ENCODE measurements at regions not wholly inside any gene's neighbourhood (a gene's known extent, or its start where the extent isn't known, plus 50 kb on each side); places are given as distances from the start of the nearest gene placed in this dataset.

DNA sequence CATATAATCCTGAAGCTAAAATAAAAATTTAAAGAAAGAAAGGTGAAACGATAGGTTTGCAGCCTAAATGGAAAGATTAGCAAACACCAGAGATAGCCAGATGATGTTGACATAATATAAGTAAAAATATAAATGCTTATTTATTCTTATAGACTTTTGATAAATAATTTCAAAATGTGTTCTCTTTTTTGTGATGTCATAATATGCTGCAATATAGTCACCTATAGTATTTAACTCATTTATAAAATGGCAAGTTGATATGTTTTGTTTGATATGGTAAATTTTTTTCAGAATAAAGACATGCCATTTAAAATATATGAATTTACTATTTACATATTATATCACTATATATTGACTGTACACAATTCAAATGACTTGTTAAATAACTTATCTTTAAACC is 813.4 kb downstream of the LRFN5 start:
- Histone ChIP-seq H3K27ac (no peak overlapping the region), H3K27me3 (replicated peaks) (no peaks in the 10 kb centered on the region), H3K4me3 (ENCODE audit: low read depth, low read length) (no peak overlapping the region), H3K36me3 (replicated peaks) (no peaks in the 10 kb centered on the region)
- TF ChIP-seq, protein P1, sequence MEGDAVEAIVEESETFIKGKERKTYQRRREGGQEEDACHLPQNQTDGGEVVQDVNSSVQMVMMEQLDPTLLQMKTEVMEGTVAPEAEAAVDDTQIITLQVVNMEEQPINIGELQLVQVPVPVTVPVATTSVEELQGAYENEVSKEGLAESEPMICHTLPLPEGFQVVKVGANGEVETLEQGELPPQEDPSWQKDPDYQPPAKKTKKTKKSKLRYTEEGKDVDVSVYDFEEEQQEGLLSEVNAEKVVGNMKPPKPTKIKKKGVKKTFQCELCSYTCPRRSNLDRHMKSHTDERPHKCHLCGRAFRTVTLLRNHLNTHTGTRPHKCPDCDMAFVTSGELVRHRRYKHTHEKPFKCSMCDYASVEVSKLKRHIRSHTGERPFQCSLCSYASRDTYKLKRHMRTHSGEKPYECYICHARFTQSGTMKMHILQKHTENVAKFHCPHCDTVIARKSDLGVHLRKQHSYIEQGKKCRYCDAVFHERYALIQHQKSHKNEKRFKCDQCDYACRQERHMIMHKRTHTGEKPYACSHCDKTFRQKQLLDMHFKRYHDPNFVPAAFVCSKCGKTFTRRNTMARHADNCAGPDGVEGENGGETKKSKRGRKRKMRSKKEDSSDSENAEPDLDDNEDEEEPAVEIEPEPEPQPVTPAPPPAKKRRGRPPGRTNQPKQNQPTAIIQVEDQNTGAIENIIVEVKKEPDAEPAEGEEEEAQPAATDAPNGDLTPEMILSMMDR (IDR thresholded peaks at IDR 0.05; ENCODE audit: low read depth, low read length, missing control alignments): no peak
- in situ Hi-C loops (cut with HindIII; ENCODE audit: low pct_ligation_motif_present, low sequenced_read_pairs): no loop called here
- no peak for DNase-seq

DNA sequence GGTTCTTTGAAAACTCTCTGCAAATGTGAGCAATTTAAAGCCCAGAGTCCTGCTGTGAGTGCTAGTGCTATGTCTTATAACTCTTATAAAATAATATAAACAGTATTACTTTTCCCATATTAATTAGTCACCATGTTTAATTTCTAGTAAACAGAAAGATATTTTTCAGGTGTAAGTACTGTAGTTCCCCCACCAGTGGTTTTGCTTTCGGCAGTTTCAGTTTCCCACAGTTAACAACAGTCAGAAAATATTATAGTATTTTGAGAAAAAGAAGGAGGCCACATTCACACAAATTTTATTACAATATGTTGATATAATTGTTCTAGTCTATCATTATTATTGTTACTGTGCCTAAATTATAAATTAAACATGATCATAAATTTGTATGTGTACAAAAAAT is 800.5 kb downstream of the LRFN5 start:
- Histone ChIP-seq H3K27ac (no peak overlapping the region), H3K36me3 (replicated peaks) (no peaks in the 10 kb centered on the region), H3K27me3 (replicated peaks) (no peaks in the 10 kb centered on the region), H3K4me3 (ENCODE audit: low read depth, low read length) (no peak overlapping the region)
- TF ChIP-seq, protein P1 (IDR thresholded peaks at IDR 0.05; ENCODE audit: low read depth, low read length, missing control alignments): no peak
- in situ Hi-C loops (cut with HindIII; ENCODE audit: low pct_ligation_motif_present, low sequenced_read_pairs): no loop called here
- no peak for DNase-seq

DNA sequence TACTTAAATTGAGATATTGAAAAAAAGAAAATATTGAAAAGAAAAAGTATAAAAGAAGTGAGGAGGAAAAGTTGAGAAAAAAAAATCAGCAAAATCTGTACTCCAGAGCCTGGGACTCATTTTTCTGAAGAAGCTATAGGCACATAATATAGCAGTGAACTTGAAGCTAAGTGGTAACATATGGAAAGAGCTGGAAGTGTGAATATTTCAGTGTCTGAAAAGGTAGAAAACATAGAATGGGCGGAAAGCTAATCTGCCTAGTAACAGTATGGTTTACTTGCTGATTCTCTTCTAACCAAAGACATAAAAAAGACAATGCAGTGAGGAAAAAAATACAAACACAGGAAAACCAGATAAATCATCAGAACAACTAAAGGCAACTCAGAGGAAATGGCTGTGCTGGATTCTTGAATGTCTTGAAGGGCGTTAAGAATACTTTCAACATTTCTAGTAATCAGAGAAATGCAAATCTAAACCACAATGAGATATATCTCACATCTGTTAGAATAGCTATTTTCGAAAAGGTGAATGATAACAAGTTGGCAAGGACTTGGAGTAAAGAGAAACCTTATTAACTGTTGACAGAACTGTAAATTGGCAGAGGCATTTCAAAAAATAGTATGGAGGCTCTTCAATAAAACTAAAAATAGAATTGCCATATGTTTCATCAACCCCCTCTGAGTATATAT is 784.6 kb downstream of the LRFN5 start:
- in situ Hi-C loops (cut with HindIII; ENCODE audit: low pct_ligation_motif_present, low sequenced_read_pairs): no loop called here
- no peak for DNase-seq
- H3K36me3 ChIP-seq (replicated peaks): no peaks in the 10 kb centered on the region

DNA sequence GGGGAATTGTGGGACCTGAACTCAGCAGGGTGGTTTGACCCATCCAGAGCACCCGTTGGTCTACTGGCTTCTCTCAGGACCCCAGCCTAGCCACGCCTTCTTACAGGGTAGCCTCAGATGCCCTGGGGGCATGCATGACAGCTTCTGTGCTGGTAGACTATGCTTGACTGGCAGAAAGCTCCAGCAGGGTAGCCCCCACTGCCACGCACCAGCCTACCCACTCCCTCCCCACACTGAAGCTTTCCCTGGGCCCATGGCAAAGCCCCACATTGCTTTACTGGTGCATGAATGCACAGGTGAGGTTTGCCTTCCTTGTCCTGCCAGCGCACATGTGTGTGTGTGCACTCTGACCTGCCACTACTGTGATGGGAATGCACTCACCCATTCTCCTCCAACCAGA is 772.2 kb downstream of the LRFN5 start:
- TF ChIP-seq, protein P1 (IDR thresholded peaks at IDR 0.05; ENCODE audit: low read depth, low read length, missing control alignments): no peak
- no peak for DNase-seq
- in situ Hi-C loops (cut with HindIII; ENCODE audit: low pct_ligation_motif_present, low sequenced_read_pairs): no loop called here
- Histone ChIP-seq H3K4me3 (ENCODE audit: low read depth, low read length) (no peak overlapping the region), H3K27ac (no peak overlapping the region), H3K27me3 (replicated peaks) (no peaks in the 10 kb centered on the region), H3K36me3 (replicated peaks) (no peaks in the 10 kb centered on the region)

More for the DNA sequence above, 784.6 kb downstream of the LRFN5 start:
- no peak overlapping the region for H3K4me3 ChIP-seq (ENCODE audit: low read depth, low read length)
- TF ChIP-seq, protein P1 (IDR thresholded peaks at IDR 0.05; ENCODE audit: low read depth, low read length, missing control alignments): no peak
- no peak overlapping the region for H3K27ac ChIP-seq
- H3K27me3 ChIP-seq (replicated peaks): no peaks in the 10 kb centered on the region

DNA sequence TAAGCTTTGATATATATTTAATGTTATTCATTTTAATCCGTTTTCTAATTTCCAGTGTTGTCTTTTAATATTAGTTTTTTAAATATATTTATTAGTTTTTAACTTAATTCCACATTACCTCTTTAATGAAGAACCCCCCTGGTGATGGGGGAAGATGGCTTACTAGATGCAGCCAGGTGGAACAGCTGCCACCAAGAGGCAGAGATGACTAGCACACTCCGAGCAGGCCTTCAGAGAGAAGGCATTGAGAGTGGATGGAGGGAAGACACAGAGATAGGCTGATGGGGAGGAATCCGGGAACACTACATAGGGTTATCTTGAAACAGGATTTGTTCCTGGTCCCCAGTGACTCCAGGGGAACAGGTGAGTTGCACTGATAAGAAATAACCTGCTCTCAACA is 771.6 kb downstream of the LRFN5 start:
- Histone ChIP-seq H3K4me3 (ENCODE audit: low read depth, low read length) (no peak overlapping the region), H3K27me3 (replicated peaks) (no peaks in the 10 kb centered on the region), H3K27ac (no peak overlapping the region), H3K36me3 (replicated peaks) (no peaks in the 10 kb centered on the region)
- in situ Hi-C loops (cut with HindIII; ENCODE audit: low pct_ligation_motif_present, low sequenced_read_pairs): no loop called here
- DNase-seq: no peak
- TF ChIP-seq, protein P1 (IDR thresholded peaks at IDR 0.05; ENCODE audit: low read depth, low read length, missing control alignments): no peak

DNA sequence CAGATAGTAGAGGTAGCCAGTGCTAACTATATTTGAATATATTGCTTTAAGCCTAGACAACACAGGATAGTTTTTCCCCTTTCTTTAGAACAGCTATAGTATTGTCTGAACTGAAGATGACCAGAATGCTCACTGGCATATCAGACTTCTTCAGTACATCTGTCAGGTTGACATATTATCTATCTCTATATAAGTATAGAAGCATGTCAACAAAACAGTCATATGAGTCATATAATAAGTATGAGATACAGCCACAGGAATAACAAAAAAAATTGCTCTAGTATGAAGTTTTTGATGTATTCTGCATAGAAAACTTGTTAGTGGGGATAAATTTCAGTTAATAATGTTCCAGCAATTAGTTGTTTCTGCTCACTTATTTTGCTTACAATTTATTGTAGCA is 767.7 kb downstream of the LRFN5 start:
- Histone ChIP-seq H3K27ac (no peak overlapping the region), H3K36me3 (replicated peaks) (no peaks in the 10 kb centered on the region), H3K27me3 (replicated peaks) (no peaks in the 10 kb centered on the region), H3K4me3 (ENCODE audit: low read depth, low read length) (no peak overlapping the region)
- no peak for DNase-seq
- in situ Hi-C loops (cut with HindIII; ENCODE audit: low pct_ligation_motif_present, low sequenced_read_pairs): no loop called here
- TF ChIP-seq, protein P1 (IDR thresholded peaks at IDR 0.05; ENCODE audit: low read depth, low read length, missing control alignments): no peak
